ENCODE measurements at regions not wholly inside any gene's neighbourhood (a gene's known extent, or its start where the extent isn't known, plus 50 kb on each side); places are given as distances from the start of the nearest gene placed in this dataset.

- ChIA-PET POLR2A (no interaction called here), CTCF (no interaction called here)
Measured at GRCh38 chr12:88648625-88649024, 68.4 kb upstream of the KITLG start.

GRCh38 chr12:88646824-88647223 is 66.6 kb upstream of the KITLG start:
- ChIA-PET CTCF (no interaction called here), POLR2A (no interaction called here)

GRCh38 chr12:88645816-88646215 is 65.5 kb upstream of the KITLG start:
- ChIA-PET POLR2A (no interaction called here), CTCF (no interaction called here)

GRCh38 chr12:88644946-88645702 is 64.9 kb upstream of the KITLG start:
- ChIA-PET POLR2A (no interaction called here), CTCF (no interaction called here)

- POLR2A ChIA-PET: no interaction called here
- CTCF ChIA-PET: no interaction called here
Measured at GRCh38 chr12:88643685-88644084, 63.4 kb upstream of the KITLG start.

GRCh38 chr12:88642675-88643431 is 62.6 kb upstream of the KITLG start:
- ChIA-PET POLR2A (no interaction called here), CTCF (no interaction called here)

- POLR2A ChIA-PET: no interaction called here
- CTCF ChIA-PET: interaction anchor here (1.1 kb wide), 1 partner anchor 22 kb away, joined by 3 read pairs; no protein-coding TSS in a partner anchor
Measured at GRCh38 chr12:88638966-88639760, 58.9 kb upstream of the KITLG start.

GRCh38 chr12:88638388-88638787 is 58.1 kb upstream of the KITLG start:
- ChIA-PET CTCF (interaction anchor here (1.1 kb wide), 1 partner anchor 22 kb away, joined by 3 read pairs; no protein-coding TSS in a partner anchor), POLR2A (no interaction called here)

GRCh38 chr12:88634008-88634407 is 53.7 kb upstream of the KITLG start:
- POLR2A ChIA-PET: no interaction called here
- CTCF ChIA-PET: no interaction called here

GRCh38 chr12:88633312-88633711 is 53.0 kb upstream of the KITLG start:
- POLR2A ChIA-PET: no interaction called here
- CTCF ChIA-PET: no interaction called here

GRCh38 chr12:88630561-88630960 is 50.3 kb upstream of the KITLG start:
- ChIA-PET POLR2A (no interaction called here), CTCF (no interaction called here)
